GM12864 (cell line): ENCODE measurements at regions not wholly inside any gene's neighbourhood (a gene's known extent, or its start where the extent isn't known, plus 50 kb on each side); places are given as distances from the start of the nearest gene placed in this dataset.
"Not testable (repeated sequence)": the region's sequence is repeated elsewhere in the genome, so short reads cannot be mapped to it uniquely, and the experiment has no call there.

ENCODE experiments used
- DNase-seq: peaks from one replicate; pipeline ENCODE4 v3.0.0-alpha.2; 2011; ENCODE audit warnings: low read depth
- H3K4me3 ChIP-seq: 2 replicates; pipeline ENCODE4 v1.5.1; 2011; ENCODE audit warnings: mild to moderate bottlenecking, low read depth, low read length, control low read depth
- CTCF ChIP-seq: IDR thresholded peaks from 2 replicates; pipeline ENCODE4 v1.5.1; 2011; ENCODE audit warnings: low read depth, mild to moderate bottlenecking, moderate library complexity, low read length, control low read depth, inconsistent platforms; ENCODE audit errors: missing control alignments

GRCh38 chr16:51527349-51527748 lies 376.3 kb upstream of the SALL1 start:
- no peak for DNase-seq
- no peak overlapping the region for H3K4me3 ChIP-seq
- no peak for TF ChIP-seq CTCF

GRCh38 chr16:51526621-51527020 lies 375.6 kb upstream of the SALL1 start:
- no peak for DNase-seq
- no peak for TF ChIP-seq CTCF
- no peak overlapping the region for H3K4me3 ChIP-seq

- DNase-seq = no peak
- TF ChIP-seq CTCF = no peak
- H3K4me3 ChIP-seq = no peak overlapping the region
Measured at GRCh38 chr16:51524555-51525373, 373.7 kb upstream of the SALL1 start.

- no peak for TF ChIP-seq CTCF
- DNase-seq = no peak
- H3K4me3 ChIP-seq = no peak overlapping the region
Measured at GRCh38 chr16:51524070-51524469, 373.0 kb upstream of the SALL1 start.

GRCh38 chr16:51523400-51523799 lies 372.3 kb upstream of the SALL1 start:
- H3K4me3 ChIP-seq = no peak overlapping the region
- no peak for TF ChIP-seq CTCF
- no peak for DNase-seq

GRCh38 chr16:51522902-51523301 lies 371.8 kb upstream of the SALL1 start:
- no peak for TF ChIP-seq CTCF
- no peak for DNase-seq
- H3K4me3 ChIP-seq = no peak overlapping the region

- H3K4me3 ChIP-seq, DNase-seq: not testable (repeated sequence)
Measured at GRCh38 chr16:51516960-51517359, 365.9 kb upstream of the SALL1 start.
